Activated CD4-positive, CD25-positive, alpha-beta regulatory T cell (primary cell): ENCODE measurements at regions not wholly inside any gene's neighbourhood (a gene's known extent, or its start where the extent isn't known, plus 50 kb on each side); places are given as distances from the start of the nearest gene placed in this dataset.

Experiments used
- DNase-seq, 4 experiments: peaks; one replicate each; lab custom pipeline; 2025; lab: John Stamatoyannopoulos, UW

DNA sequence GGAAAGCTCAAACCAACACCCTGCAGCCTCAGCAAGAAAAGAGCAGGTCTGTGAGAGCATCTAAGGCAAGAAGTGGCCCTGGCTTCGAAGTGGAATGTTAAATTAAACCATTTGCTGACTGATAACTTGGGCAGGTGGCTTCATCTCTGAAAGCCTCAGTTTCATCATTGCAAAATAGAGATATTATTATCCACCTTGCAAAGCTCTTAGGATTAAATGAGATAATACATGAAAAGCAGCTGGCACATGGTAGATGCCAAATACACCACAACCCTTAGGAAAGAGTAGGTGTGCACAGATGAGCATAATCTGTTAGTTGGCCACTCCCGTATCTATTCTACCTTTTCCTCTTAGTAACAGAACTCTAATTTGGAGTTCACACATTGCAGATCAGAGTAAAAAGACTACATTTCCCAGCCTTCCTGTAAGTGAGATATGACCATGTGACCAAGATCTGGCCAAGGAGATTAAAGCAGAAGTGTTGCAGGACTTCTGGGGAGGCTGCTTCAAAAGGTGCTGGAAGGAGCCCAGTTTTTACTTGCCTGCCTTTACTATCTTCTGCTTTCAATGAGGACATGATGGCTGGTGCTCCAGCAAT, 288.7 kb downstream of the SOX9 start:
- no peak for DNase-seq

- no peak for DNase-seq
Measured at GRCh38 chr17:72411124-72411563, 290.3 kb downstream of the SOX9 start.

DNA sequence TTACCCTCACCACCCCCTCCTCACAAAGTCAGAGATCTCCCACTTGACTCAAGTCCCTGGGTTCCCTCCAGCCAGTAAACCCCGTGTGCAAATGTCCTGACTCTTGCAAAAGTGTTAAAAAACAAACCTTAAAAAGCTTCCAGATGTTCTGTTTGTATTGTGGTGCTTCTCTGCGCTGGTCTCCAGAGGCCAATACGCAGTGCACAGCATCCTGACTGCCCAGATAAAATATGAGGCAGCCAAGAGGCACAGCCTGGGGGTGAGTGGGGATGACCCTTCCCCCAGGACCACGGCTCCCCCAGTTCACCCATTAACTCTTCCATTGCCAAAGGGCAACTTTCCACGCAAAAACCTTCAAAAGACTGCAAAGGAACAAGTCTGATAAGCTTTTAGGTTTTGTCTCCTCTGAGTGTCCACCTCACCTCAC, 291.8 kb downstream of the SOX9 start:
- no peak for DNase-seq

- no peak for DNase-seq
Measured at GRCh38 chr17:72413077-72414031, 292.5 kb downstream of the SOX9 start.

GRCh38 chr17:72414032-72414396, 293.2 kb downstream of the SOX9 start:
- DNase-seq: no peak

DNA sequence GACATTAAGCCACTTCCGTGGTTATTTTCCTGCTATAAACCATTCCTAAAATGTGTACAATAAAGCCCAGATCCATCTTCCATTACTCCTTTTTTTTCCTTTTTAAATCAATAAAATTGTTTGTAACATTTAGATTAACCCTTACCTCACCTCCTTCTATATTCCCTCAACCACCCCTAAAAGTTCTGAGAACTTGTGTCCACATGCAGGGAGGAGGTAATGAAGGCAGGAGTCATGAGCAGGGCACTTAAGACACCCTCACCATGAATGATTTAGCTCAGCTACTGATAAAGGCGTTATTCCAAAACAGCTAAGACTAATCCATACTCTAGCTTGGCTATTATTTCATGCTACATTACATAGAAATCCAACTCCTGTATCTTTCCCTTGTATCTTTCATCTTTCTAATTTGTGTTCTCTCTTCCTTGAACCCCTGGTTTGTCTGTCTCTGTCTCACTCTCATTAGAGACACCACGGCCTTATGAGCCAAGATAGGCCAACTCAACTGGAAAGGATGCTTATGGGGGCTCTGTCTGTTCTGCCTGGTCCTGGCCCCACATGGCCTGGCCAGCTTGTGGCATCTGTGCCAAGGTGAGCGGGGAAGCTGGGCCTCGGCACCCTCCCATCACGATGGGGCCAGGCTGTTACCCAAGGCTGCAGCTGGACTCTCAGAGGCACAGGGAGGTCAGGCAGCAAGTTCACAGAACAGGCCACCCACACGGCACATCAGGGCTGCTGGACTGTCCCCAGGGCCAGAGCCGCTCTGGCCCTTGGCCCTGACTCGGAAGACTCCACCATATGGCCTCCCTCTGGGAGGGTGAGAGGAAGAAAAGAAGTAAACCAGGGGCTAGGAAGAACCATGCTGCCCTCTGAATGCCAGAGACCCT, 294.4 kb downstream of the SOX9 start:
- no peak for DNase-seq

DNA sequence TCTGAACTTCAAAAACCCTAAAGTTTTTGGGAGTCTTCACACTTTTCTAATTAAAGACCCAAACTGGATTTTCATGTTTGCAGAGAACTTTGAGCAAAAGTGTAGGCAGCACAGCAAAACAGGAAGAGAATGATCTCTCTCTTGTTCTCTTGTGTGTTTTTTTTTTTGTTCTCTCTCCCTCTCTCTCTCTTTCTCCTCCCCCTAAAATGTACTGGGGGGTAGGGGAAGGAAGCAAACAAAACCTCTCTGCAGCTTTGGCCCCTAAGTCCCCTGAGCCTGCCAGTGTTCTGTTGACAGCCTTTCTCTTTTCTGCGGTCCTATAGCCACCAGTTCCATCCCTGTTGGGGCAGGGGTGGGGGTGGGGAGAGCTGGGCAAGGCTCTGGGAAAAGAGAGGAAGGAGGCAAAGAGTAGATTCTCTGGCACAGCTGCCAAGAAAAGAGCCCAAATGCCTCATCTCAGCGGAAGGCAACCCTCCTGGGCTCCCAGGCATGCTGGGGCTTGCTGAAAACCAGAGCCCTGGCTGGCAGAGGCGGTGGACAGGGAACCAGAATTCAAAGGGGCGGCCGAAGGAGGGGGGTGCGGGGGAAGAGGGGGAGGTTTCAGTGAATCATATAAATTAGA, 295.3 kb downstream of the SOX9 start:
- DNase-seq: no peak

- no peak for DNase-seq
Measured at GRCh38 chr17:72416905-72417304, 296.1 kb downstream of the SOX9 start.

DNA sequence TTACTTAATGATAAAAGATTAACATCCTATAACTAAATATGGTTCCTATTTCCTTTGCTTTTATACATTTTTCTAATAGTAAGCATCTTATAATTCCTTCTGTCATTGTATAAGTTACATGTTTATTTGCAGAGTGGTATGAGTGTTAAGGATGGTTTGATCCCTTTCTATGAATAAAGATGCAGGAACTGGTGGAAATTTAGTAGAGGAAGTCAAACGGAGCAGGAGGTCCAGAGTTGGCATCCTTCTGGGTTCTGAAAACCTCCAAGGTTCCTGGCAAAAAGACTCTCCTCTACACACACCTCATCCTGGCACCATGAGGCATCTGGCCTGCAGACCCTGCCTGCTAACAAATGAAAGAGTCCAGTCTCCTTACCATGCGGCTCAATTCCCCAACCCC, 296.8 kb downstream of the SOX9 start:
- no peak for DNase-seq

DNA sequence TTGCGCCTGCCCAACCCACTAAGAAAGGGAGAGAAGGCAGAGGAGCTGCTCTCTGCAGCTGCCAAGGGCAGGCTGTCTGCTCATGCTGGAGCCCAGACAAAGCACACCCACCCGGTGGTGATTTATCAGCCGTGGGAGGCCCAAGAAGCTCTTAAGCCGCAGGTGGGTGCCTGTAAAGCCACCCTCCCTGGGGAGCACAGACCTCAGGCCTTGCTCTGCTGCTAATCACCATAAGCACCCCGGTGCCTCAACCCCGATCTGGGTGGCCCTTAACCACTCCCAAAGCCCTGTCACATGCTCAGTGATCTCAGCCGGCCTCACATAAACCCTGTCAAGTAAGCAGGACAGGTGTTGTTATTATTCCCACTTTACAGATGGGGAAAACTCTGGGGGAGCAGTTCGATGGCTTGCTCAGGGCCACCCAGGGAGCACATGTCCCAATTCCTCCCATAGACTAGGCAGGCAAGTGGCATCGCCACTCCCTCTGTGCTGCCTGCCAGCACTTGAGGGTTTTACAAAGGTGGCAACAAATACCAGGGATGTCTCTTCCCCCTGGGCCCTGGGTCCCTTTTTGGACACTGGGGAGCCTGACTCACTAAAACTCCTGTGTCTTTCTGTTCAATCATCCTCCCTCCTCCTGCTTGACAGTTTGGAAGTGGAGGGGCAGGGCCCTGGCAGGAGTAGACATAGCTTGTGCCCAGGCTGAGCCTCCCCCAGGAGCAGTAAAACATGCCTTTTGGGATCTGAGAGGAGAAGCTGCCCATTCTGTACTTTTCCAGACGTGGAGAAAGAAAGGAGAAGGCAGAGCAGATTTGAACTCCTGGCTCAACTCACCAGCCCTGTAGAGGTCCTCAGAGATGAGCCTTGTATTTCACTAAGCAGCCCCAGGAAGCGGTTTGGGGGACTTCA, 299.3 kb downstream of the SOX9 start:
- no peak for DNase-seq

DNA sequence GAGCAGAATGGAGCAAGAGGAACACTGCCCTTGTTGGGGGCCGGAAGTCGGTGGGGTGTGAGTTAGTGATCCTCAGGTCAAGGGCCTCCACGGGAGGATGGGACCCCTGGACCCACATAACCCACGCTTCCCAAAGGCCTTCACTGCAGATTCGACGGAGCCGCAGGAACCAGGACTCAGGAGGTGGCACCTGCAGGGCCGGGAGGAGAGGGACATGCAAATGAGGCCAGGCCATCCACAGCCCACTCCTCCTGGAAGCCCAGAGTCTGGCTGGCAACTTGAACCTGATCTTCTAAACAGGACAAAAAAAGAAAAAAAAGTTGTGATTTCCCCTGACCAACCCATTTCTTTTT, 299.9 kb downstream of the SOX9 start:
- no peak for DNase-seq

- DNase-seq: peak in 2 of 4 experiments; percentile 4 to 21
Measured at GRCh38 chr17:72421128-72422092, 300.6 kb downstream of the SOX9 start.

GRCh38 chr17:72422204-72422504, 301.3 kb downstream of the SOX9 start:
- no peak for DNase-seq

DNA sequence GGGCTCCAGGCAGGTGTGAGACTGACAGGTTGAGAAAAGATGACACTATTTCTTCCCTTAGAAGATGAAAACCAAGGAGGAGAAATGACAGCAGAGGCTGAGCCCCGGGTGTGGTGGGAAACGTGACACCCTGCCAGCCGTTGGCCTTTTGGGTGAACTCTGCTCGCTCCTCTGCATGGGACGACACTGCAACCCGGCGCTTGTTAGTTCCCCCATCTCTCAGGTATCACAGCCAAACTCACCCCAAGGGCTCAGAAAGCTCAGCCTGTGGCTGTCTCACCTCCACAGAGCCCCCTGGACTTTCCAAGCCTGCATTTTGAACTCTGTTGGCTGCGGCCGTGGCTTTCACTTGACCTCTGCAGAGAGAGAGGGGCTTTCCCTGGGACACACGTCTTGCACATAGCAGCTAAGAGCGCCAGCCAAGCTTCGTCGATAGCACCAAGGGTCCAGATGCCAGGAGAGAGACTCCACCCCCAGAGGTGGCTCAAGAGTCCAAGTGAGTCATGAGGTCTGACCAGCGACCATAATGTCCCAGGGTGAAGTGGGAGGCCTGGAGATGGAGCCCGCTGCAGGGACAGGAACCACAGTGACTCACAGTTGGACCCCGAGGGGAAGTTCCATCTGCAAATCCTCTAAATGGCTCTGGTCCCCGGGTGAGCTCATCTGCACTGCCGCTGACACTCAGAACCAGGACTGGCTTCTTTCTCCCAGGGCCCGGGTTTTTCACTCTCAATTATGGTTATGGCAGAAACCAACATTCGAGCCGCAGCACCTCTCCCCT, 301.9 kb downstream of the SOX9 start:
- peak in 2 of 4 experiments; percentile 10 to 24 for DNase-seq

- no peak for DNase-seq
Measured at GRCh38 chr17:72423286-72423589, 302.4 kb downstream of the SOX9 start.

GRCh38 chr17:72423718-72424117, 302.9 kb downstream of the SOX9 start:
- DNase-seq: no peak

- no peak for DNase-seq
Measured at GRCh38 chr17:72424505-72425117, 303.8 kb downstream of the SOX9 start.

GRCh38 chr17:72425133-72425793, 304.4 kb downstream of the SOX9 start:
- no peak for DNase-seq
